HCEC 1CT (cell line): ENCODE measurements at regions not wholly inside any gene's neighbourhood (a gene's known extent, or its start where the extent isn't known, plus 50 kb on each side); places are given as distances from the start of the nearest gene placed in this dataset.
"Not testable (repeated sequence)": the region's sequence is repeated elsewhere in the genome, so short reads cannot be mapped to it uniquely, and the experiment has no call there.

Source experiments
- DNase-seq: peaks from one replicate; pipeline ENCODE4 v3.0.0-alpha.2; 2017

GRCh38 chr5:1575491-1575890, 51.7 kb upstream of the LPCAT1 start:
- not testable (repeated sequence) for DNase-seq

- DNase-seq, result not testable (repeated sequence)
These were observed 50.2 kb upstream of the LPCAT1 start for GRCh38 chr5:1574023-1574318.

GRCh38 chr5:1573217-1574022, 49.7 kb upstream of the LPCAT1 start:
- DNase-seq, result not testable (repeated sequence)
